ENCODE measurements at regions not wholly inside any gene's neighbourhood (a gene's known extent, or its start where the extent isn't known, plus 50 kb on each side); places are given as distances from the start of the nearest gene placed in this dataset.

- no peak for TF ChIP-seq CTCF (IDR thresholded peaks at IDR 0.05; ENCODE audit: unreplicated experiment)
- Mint-ChIP-seq H3K9me3 (no peaks in the 10 kb centered on the region), H3K4me1 (peaks cover 49% of the 10 kb centered on the region), H3K4me3 (no peak overlapping the region), H3K36me3 (no peaks in the 10 kb centered on the region), H3K27me3 (ENCODE audit: low read depth) (no peaks in the 10 kb centered on the region), H3K27ac (no peak overlapping the region)
- DNase-seq (ENCODE audit: low spot score in 2 of 2, unreplicated experiment in 2 of 2) = no peak
Measured at GRCh38 chr6:150525300-150525699, 74.4 kb upstream of the PLEKHG1 start.

GRCh38 chr6:150527100-150527499, 72.6 kb upstream of the PLEKHG1 start:
- H3K9me3 Mint-ChIP-seq = no peaks in the 10 kb centered on the region
- TF ChIP-seq CTCF (IDR thresholded peaks at IDR 0.05; ENCODE audit: unreplicated experiment) = no peak
- H3K36me3 Mint-ChIP-seq = no peaks in the 10 kb centered on the region
- H3K27ac Mint-ChIP-seq = peak overlapping the region; percentile 64
- no peak for DNase-seq (ENCODE audit: low spot score in 2 of 2, unreplicated experiment in 2 of 2)
- H3K4me1 Mint-ChIP-seq = peaks cover 46% of the 10 kb centered on the region
- H3K4me3 Mint-ChIP-seq = no peak overlapping the region
- H3K27me3 Mint-ChIP-seq (ENCODE audit: low read depth) = no peaks in the 10 kb centered on the region

GRCh38 chr6:150528648-150529285, 70.9 kb upstream of the PLEKHG1 start:
- peak overlapping the region; percentile 95 for H3K27ac Mint-ChIP-seq
- H3K4me1 Mint-ChIP-seq = peaks cover 48% of the 10 kb centered on the region
- DNase-seq (ENCODE audit: low spot score in 2 of 2, unreplicated experiment in 2 of 2) = peak; percentile 59 to 76
- H3K36me3 Mint-ChIP-seq = no peaks in the 10 kb centered on the region
- no peaks in the 10 kb centered on the region for H3K9me3 Mint-ChIP-seq
- no peak overlapping the region for H3K4me3 Mint-ChIP-seq
- H3K27me3 Mint-ChIP-seq (ENCODE audit: low read depth) = no peaks in the 10 kb centered on the region
- no peak for TF ChIP-seq CTCF (IDR thresholded peaks at IDR 0.05; ENCODE audit: unreplicated experiment)

GRCh38 chr6:150529646-150530045, 70.0 kb upstream of the PLEKHG1 start:
- TF ChIP-seq CTCF (IDR thresholded peaks at IDR 0.05; ENCODE audit: unreplicated experiment) = no peak
- Mint-ChIP-seq H3K36me3 (no peaks in the 10 kb centered on the region), H3K4me3 (no peak overlapping the region), H3K27ac (peak overlapping the region; percentile 95), H3K4me1 (peaks cover 52% of the 10 kb centered on the region), H3K9me3 (no peaks in the 10 kb centered on the region), H3K27me3 (ENCODE audit: low read depth) (no peaks in the 10 kb centered on the region)
- no peak for DNase-seq (ENCODE audit: low spot score in 2 of 2, unreplicated experiment in 2 of 2)

GRCh38 chr6:150531957-150532356, 67.7 kb upstream of the PLEKHG1 start:
- H3K9me3 Mint-ChIP-seq = no peaks in the 10 kb centered on the region
- no peak for TF ChIP-seq CTCF (IDR thresholded peaks at IDR 0.05; ENCODE audit: unreplicated experiment)
- no peaks in the 10 kb centered on the region for H3K27me3 Mint-ChIP-seq (ENCODE audit: low read depth)
- H3K4me3 Mint-ChIP-seq = no peak overlapping the region
- peaks cover 50% of the 10 kb centered on the region for H3K4me1 Mint-ChIP-seq
- no peak for DNase-seq (ENCODE audit: low spot score in 2 of 2, unreplicated experiment in 2 of 2)
- H3K36me3 Mint-ChIP-seq = no peaks in the 10 kb centered on the region
- no peak overlapping the region for H3K27ac Mint-ChIP-seq

GRCh38 chr6:150534553-150534952, 65.1 kb upstream of the PLEKHG1 start:
- TF ChIP-seq CTCF (IDR thresholded peaks at IDR 0.05; ENCODE audit: unreplicated experiment) = no peak
- no peak overlapping the region for H3K27ac Mint-ChIP-seq
- DNase-seq (ENCODE audit: low spot score in 2 of 2, unreplicated experiment in 2 of 2) = no peak
- H3K36me3 Mint-ChIP-seq = peaks cover 4% of the 10 kb centered on the region
- H3K9me3 Mint-ChIP-seq = peaks cover 17% of the 10 kb centered on the region
- no peak overlapping the region for H3K4me3 Mint-ChIP-seq
- H3K27me3 Mint-ChIP-seq (ENCODE audit: low read depth) = no peaks in the 10 kb centered on the region
- H3K4me1 Mint-ChIP-seq = peaks cover 26% of the 10 kb centered on the region

Data from mesothelial cell of epicardium (in vitro differentiated cells).